Activated CD4-positive, alpha-beta memory T cell treated with anti-CD3 and anti-CD28 coated beads, Interleukin-2, amount 10 ng/mL, durations not matched to agents 7 days and 5 days (primary cell): ENCODE measurements at regions not wholly inside any gene's neighbourhood (a gene's known extent, or its start where the extent isn't known, plus 50 kb on each side); places are given as distances from the start of the nearest gene placed in this dataset.
"Not testable (repeated sequence)": the region's sequence is repeated elsewhere in the genome, so short reads cannot be mapped to it uniquely, and the experiment has no call there.

Source experiments
- CTCF ChIA-PET: fragments of 350-600 bp; sonication (Branson Sonifier 250); formaldehyde crosslinking; loops from one replicate; lab custom pipeline; 2021; ENCODE audit warnings: antibody characterized with exemption, inconsistent platforms; lab: Charles Lee
- POLR2A ChIA-PET: fragments of 350-600 bp; sonication (Branson Sonifier 250); formaldehyde crosslinking; loops from one replicate; lab custom pipeline; 2021; ENCODE audit warnings: antibody characterized with exemption; lab: Charles Lee
- DNase-seq: peaks from one replicate; pipeline ENCODE4 v3.0.0-alpha.2; 2020
- H3K27ac Mint-ChIP-seq: one replicate; pipeline ENCODE4 v1.8.0; 2021; ENCODE audit warnings: mild to moderate bottlenecking, mixed read lengths
- H3K27me3 Mint-ChIP-seq: one replicate; pipeline ENCODE4 v1.8.0; 2021; ENCODE audit warnings: mixed read lengths
- H3K36me3 Mint-ChIP-seq: one replicate; pipeline ENCODE4 v1.8.0; 2021; ENCODE audit warnings: low read depth, mixed read lengths
- H3K4me1 Mint-ChIP-seq: one replicate; pipeline ENCODE4 v1.8.0; 2021; ENCODE audit warnings: mixed read lengths
- H3K4me3 Mint-ChIP-seq: one replicate; pipeline ENCODE4 v1.8.0; 2021; ENCODE audit warnings: mild to moderate bottlenecking, mixed read lengths
- H3K9me3 Mint-ChIP-seq: one replicate; pipeline ENCODE4 v1.8.0; 2021; ENCODE audit warnings: mixed read lengths

GRCh38 chr14:83940253-83940652, 1589.7 kb upstream of the FLRT2 start:
- no peak overlapping the region for H3K27ac Mint-ChIP-seq
- H3K4me1 Mint-ChIP-seq: no peaks in the 10 kb centered on the region
- no peaks in the 10 kb centered on the region for H3K36me3 Mint-ChIP-seq
- peaks cover 12% of the 10 kb centered on the region for H3K9me3 Mint-ChIP-seq
- ChIA-PET CTCF (no interaction called here), POLR2A (no interaction called here)
- H3K4me3 Mint-ChIP-seq: no peak overlapping the region
- no peak for DNase-seq
- no peaks in the 10 kb centered on the region for H3K27me3 Mint-ChIP-seq

DNA sequence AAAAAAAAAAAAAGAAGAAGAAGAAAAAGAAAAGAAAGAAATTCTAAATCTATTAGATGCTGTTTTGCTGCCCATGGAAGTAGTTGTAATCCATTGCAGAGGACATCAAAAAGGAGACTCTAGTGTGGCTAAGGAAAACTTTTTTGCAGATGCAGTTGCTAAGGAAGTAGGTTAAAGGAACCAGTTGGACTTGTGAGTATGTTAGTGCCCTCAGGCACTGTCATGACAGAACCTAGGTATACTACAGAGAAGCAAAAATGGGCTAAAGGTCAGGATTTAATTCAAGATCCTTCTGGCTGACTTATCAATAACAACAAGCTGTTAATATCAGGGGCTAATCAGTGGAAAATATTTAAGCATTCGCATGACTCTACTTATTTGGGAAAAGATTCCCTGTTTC, 1571.6 kb upstream of the FLRT2 start:
- ChIA-PET POLR2A (no interaction called here), CTCF (no interaction called here)
- Mint-ChIP-seq H3K27ac (no peak overlapping the region), H3K9me3 (peaks cover 23% of the 10 kb centered on the region), H3K27me3 (no peaks in the 10 kb centered on the region), H3K4me1 (no peaks in the 10 kb centered on the region), H3K36me3 (no peaks in the 10 kb centered on the region), H3K4me3 (no peak overlapping the region)
- DNase-seq: no peak

DNA sequence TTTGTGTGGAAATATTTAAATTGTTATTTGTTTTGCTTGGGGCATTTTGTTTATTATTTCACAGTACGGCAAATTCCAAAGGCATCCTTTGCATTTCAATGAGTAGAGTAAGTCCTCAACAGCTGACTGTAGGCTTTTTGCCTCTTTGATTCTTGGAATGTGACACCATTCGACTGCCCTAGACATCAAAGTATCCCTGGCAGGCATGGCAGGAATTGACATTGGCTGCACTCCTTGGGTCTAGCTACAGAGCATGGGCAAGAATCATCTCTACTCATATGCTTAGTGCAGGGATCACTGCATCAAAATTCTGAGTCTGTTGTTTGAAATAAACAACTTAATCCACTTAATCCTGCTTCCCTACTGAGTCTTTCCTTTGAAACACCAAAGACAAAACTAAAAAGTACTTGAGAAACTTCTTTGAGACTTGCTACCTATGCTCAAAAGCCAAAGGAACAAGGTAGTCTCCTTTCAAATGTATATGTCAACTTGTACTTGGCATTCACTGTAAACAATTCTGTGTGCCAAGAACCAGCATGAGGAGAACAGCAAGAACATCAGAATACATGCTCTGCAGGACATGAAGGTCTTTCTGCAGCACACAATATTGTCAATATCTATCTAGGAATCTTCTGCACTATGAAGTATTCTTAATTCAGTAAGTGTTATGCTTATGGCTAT, 1569.0 kb upstream of the FLRT2 start:
- no peaks in the 10 kb centered on the region for H3K36me3 Mint-ChIP-seq
- ChIA-PET POLR2A (no interaction called here), CTCF (no interaction called here)
- no peak for DNase-seq
- no peak overlapping the region for H3K4me3 Mint-ChIP-seq
- H3K27ac Mint-ChIP-seq: no peak overlapping the region
- no peaks in the 10 kb centered on the region for H3K27me3 Mint-ChIP-seq
- no peaks in the 10 kb centered on the region for H3K4me1 Mint-ChIP-seq
- H3K9me3 Mint-ChIP-seq: peaks cover 28% of the 10 kb centered on the region

DNA sequence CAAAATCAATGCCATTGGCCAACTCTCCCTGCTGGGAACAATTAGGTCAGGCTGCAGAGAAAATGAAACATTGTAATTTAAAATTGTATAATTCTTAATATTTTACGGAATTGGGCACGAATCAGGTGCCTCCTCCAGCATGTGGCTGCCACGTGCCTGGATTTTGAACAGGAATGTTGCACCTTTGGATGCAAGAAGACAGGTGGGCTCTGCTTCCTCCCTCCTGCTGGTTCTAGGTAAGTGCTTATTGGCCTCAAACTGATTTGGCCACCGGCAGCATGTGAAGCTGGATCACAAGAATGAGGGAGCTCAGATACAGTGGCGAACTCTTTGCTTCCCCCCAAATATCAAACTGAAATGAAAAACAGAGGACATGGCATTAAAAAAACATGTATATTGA, 1559.9 kb upstream of the FLRT2 start:
- Mint-ChIP-seq H3K36me3 (no peaks in the 10 kb centered on the region), H3K4me3 (no peak overlapping the region), H3K9me3 (peaks cover 16% of the 10 kb centered on the region), H3K4me1 (no peaks in the 10 kb centered on the region), H3K27me3 (no peaks in the 10 kb centered on the region), H3K27ac (no peak overlapping the region)
- CTCF ChIA-PET: no interaction called here
- POLR2A ChIA-PET: no interaction called here
- DNase-seq: no peak

- H3K27ac Mint-ChIP-seq: no peak overlapping the region
- CTCF ChIA-PET: no interaction called here
- no peak for DNase-seq
- POLR2A ChIA-PET: no interaction called here
- no peak overlapping the region for H3K4me3 Mint-ChIP-seq
- H3K4me1 Mint-ChIP-seq: no peaks in the 10 kb centered on the region
- H3K9me3 Mint-ChIP-seq: peaks cover 16% of the 10 kb centered on the region
- no peaks in the 10 kb centered on the region for H3K36me3 Mint-ChIP-seq
- H3K27me3 Mint-ChIP-seq: no peaks in the 10 kb centered on the region
These were observed 1557.3 kb upstream of the FLRT2 start for GRCh38 chr14:83972631-83973030.

GRCh38 chr14:83974647-83975163, 1555.2 kb upstream of the FLRT2 start:
- Mint-ChIP-seq H3K36me3 (no peaks in the 10 kb centered on the region), H3K4me1 (no peaks in the 10 kb centered on the region), H3K27me3 (no peaks in the 10 kb centered on the region), H3K27ac (no peak overlapping the region), H3K9me3 (peaks cover 12% of the 10 kb centered on the region), H3K4me3 (no peak overlapping the region)
- DNase-seq: no peak
- CTCF ChIA-PET: no interaction called here
- POLR2A ChIA-PET: no interaction called here

DNA sequence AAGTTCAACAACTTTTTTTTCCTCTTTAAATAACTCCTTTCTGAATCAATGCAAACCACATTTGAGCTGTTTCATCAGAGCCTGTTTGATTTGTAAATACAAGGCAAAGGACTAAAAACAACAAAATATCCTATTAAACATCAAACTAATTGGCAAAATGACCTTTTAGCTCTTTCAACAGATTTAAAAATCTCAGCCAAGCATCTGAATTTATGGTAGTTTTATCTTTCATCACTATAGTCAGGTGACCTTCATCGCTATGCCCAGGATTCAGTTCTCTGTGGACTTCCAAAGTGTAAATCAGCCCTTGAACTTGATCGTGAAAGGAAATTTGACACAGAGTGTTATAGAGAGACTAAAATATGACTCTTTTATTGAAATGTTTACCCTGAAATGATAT, 1554.5 kb upstream of the FLRT2 start:
- ChIA-PET CTCF (no interaction called here), POLR2A (no interaction called here)
- Mint-ChIP-seq H3K27me3 (no peaks in the 10 kb centered on the region), H3K27ac (no peak overlapping the region), H3K9me3 (peaks cover 10% of the 10 kb centered on the region), H3K4me1 (no peaks in the 10 kb centered on the region), H3K36me3 (no peaks in the 10 kb centered on the region), H3K4me3 (no peak overlapping the region)
- DNase-seq: no peak

- H3K36me3 Mint-ChIP-seq: no peaks in the 10 kb centered on the region
- H3K27ac Mint-ChIP-seq: no peak overlapping the region
- CTCF ChIA-PET: no interaction called here
- H3K27me3 Mint-ChIP-seq: no peaks in the 10 kb centered on the region
- POLR2A ChIA-PET: no interaction called here
- H3K4me1 Mint-ChIP-seq: no peaks in the 10 kb centered on the region
- DNase-seq: no peak
- peaks cover 7% of the 10 kb centered on the region for H3K9me3 Mint-ChIP-seq
- H3K4me3 Mint-ChIP-seq: no peak overlapping the region
These were observed 1553.8 kb upstream of the FLRT2 start for GRCh38 chr14:83975841-83976770.

DNA sequence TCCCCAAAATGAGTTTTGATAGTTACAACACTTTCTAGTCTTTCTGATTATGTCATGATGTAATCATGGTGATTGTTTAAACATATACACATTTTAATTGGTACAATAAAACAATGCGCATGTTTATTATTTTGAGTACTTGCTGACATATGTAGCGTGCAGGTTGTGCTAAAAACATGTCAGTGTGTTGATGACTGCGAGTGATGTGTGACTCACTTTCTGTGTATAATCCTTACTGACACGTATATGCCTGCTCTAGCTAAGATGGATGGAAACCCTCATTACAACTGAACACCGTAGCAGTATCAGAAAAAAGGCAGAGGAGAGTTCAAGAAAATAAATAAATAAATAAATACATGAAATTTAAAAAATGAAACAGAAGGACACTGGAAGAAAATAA, 1552.4 kb upstream of the FLRT2 start:
- Mint-ChIP-seq H3K4me3 (no peak overlapping the region), H3K27me3 (no peaks in the 10 kb centered on the region), H3K9me3 (peaks cover 4% of the 10 kb centered on the region), H3K27ac (no peak overlapping the region), H3K4me1 (no peaks in the 10 kb centered on the region), H3K36me3 (no peaks in the 10 kb centered on the region)
- ChIA-PET POLR2A (no interaction called here), CTCF (no interaction called here)
- no peak for DNase-seq

DNA sequence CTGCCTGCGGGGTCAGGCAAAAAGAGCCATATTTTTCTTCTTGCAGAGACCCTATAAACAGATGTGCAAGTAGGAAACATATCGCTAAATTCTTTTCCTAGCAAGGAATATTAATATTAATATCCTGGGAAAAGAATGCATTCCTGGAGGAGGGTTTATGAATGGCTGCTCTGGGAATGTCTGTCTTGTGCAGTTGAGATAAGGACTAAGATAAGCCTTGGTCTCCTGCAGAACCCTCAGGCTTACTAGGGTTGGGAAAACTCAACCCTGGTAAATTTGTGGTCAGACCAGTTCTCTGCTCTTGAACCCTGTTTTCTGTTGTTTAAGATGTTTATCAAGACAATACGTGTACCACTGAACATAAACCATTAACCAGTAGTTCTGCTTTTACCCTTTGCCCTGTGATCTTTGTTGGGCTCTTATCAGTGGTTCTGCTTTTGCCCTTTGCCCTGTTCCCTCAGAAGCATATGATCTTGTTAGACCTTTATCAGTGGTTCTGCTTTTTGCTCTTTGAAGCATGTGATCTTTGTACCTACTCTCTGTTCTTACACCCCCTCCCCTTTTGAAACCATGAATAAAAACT, 1548.2 kb upstream of the FLRT2 start:
- H3K36me3 Mint-ChIP-seq, DNase-seq, H3K27ac Mint-ChIP-seq, H3K4me3 Mint-ChIP-seq, CTCF ChIA-PET, H3K27me3 Mint-ChIP-seq, POLR2A ChIA-PET, H3K4me1 Mint-ChIP-seq: not testable (repeated sequence)
- peaks cover 10% of the 10 kb centered on the region for H3K9me3 Mint-ChIP-seq

GRCh38 chr14:83988275-83988674, 1541.7 kb upstream of the FLRT2 start:
- no peak overlapping the region for H3K4me3 Mint-ChIP-seq
- no peak for DNase-seq
- H3K4me1 Mint-ChIP-seq: no peaks in the 10 kb centered on the region
- H3K27ac Mint-ChIP-seq: no peak overlapping the region
- CTCF ChIA-PET: no interaction called here
- POLR2A ChIA-PET: no interaction called here
- H3K27me3 Mint-ChIP-seq: no peaks in the 10 kb centered on the region
- no peaks in the 10 kb centered on the region for H3K36me3 Mint-ChIP-seq
- H3K9me3 Mint-ChIP-seq: peaks cover 22% of the 10 kb centered on the region

DNA sequence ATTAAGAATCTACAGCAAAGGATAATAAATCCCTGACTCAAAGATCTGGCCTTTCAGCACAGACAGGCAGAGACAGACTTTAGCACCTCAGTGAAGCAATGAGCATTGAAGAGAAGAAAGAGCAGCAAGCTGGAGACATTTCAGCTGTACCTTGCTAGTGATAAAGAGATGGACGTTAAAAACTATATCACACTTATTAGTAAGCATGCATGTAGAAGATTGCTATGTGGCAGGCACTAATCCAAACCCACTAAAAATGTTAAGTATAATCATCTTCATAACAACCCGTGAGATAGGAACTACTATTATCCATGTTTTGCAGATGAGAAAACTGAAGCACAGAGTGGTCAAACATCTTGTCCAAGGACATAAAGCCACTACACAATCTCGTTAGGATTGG, 1538.3 kb upstream of the FLRT2 start:
- Mint-ChIP-seq H3K27me3 (no peaks in the 10 kb centered on the region), H3K27ac (no peak overlapping the region), H3K4me1 (no peaks in the 10 kb centered on the region), H3K36me3 (no peaks in the 10 kb centered on the region), H3K9me3 (peaks cover 13% of the 10 kb centered on the region), H3K4me3 (no peak overlapping the region)
- ChIA-PET POLR2A (no interaction called here), CTCF (no interaction called here)
- DNase-seq: no peak

DNA sequence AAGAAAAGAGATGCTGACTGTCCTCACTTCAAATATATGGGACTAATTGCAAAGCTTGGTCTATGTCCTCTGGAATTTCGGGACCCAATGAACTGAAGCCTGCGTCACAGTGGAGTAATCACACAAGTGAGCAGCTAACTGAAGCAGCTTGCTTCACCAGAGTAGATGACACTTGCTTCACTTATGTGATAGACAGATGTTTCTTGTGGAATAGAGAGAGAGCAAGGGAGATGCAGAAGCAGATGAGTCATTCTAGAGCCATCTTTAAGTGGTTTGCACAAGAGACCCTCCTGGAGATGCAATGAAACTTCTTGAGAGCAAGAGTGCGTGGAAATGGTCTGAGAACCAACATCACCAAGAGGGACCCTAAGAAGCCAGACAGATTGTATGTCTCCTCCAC, 1537.1 kb upstream of the FLRT2 start:
- no peaks in the 10 kb centered on the region for H3K36me3 Mint-ChIP-seq
- no peak overlapping the region for H3K27ac Mint-ChIP-seq
- H3K4me3 Mint-ChIP-seq: no peak overlapping the region
- H3K9me3 Mint-ChIP-seq: peaks cover 10% of the 10 kb centered on the region
- no peak for DNase-seq
- POLR2A ChIA-PET: no interaction called here
- no peaks in the 10 kb centered on the region for H3K27me3 Mint-ChIP-seq
- no peaks in the 10 kb centered on the region for H3K4me1 Mint-ChIP-seq
- CTCF ChIA-PET: no interaction called here
